ENCODE measurements at regions not wholly inside any gene's neighbourhood (a gene's known extent, or its start where the extent isn't known, plus 50 kb on each side); places are given as distances from the start of the nearest gene placed in this dataset.

- TF ChIP-seq NFAT5 (CRISPR knock-in tag; IDR thresholded peaks at IDR 0.05) = no peak
- TF ChIP-seq CENPX (CRISPR knock-in tag; IDR thresholded peaks at IDR 0.05) = no peak
- TF ChIP-seq ZNF784 (CRISPR knock-in tag; IDR thresholded peaks at IDR 0.05; ENCODE audit: borderline replicate concordance) = no peak
- peak; percentile 60 for TF ChIP-seq ARID3A (IDR thresholded peaks at IDR 0.05; ENCODE audit: low read depth, low read length)
- TF ChIP-seq EP300 (IDR thresholded peaks at IDR 0.05; ENCODE audit: low read depth in 2 of 2, low read length in 2 of 2) = peak in 1 of 2 experiments; percentile 78; a peak in 1 of 4 replicates
- 0 out of 2 replicates have a peak, but pooled peaks have one; percentile 33 for TF ChIP-seq EP300 (CRISPR knock-in tag; IDR thresholded peaks at IDR 0.05; ENCODE audit: borderline replicate concordance)
- TF ChIP-seq ARHGAP35 (CRISPR knock-in tag; IDR thresholded peaks at IDR 0.05; ENCODE audit: borderline replicate concordance) = no peak
- TF ChIP-seq TAF1 (CRISPR knock-in tag; IDR thresholded peaks at IDR 0.05) = no peak
- no peak for TF ChIP-seq BORCS8-MEF2B (CRISPR knock-in tag; IDR thresholded peaks at IDR 0.05)
- no peak for TF ChIP-seq ZNF549 (CRISPR knock-in tag; IDR thresholded peaks at IDR 0.05)
- TF ChIP-seq RCOR2 (CRISPR knock-in tag; IDR thresholded peaks at IDR 0.05) = peak; percentile 57
- TF ChIP-seq CEBPZ (IDR thresholded peaks at IDR 0.05; ENCODE audit: low read length) = no peak
- TF ChIP-seq ASH2L (IDR thresholded peaks at IDR 0.05; ENCODE audit: insufficient read length, low read depth, low read length) = peak; percentile 84
- TF ChIP-seq YEATS4 (CRISPR knock-in tag; IDR thresholded peaks at IDR 0.05; ENCODE audit: borderline replicate concordance) = 0 out of 2 replicates have a peak, but pooled peaks have one; percentile 34
- TF ChIP-seq RELA (CRISPR knock-in tag; IDR thresholded peaks at IDR 0.05) = no peak
- TF ChIP-seq ATF2 (CRISPR knock-in tag; IDR thresholded peaks at IDR 0.05) = peak; percentile 48; the same call in 1 of the 2 replicates
- no peak for TF ChIP-seq ATF7-NPFF (CRISPR knock-in tag; IDR thresholded peaks at IDR 0.05; ENCODE audit: low read depth)
Measured at GRCh38 chr5:102138243-102138653, 157.8 kb downstream of the SLCO4C1 start (continued).
